HCT116 (cell line): ENCODE measurements at regions not wholly inside any gene's neighbourhood (a gene's known extent, or its start where the extent isn't known, plus 50 kb on each side); places are given as distances from the start of the nearest gene placed in this dataset.

Source experiments
- ATAC-seq: fragments of 200-7000 bp; cut with Tn5 transposase; 2 replicates; pipeline ENCODE4 v1.9.1; 2020; ENCODE audit warnings: mild to moderate bottlenecking, moderate library complexity
- BruUV-seq: library from RNA; stranded (reverse); fragments of 400-500 nt; replicated peaks from 2 replicates; lab custom pipeline; 2021; lab: Mats Ljungman, UMichigan
- CTCF ChIA-PET: fragments of 300-600 bp; sonication (Branson Sonifier 250); formaldehyde crosslinking; loops from one replicate; lab custom pipeline; 2021; ENCODE audit warnings: antibody characterized with exemption; lab: Charles Lee
- POLR2A ChIA-PET: fragments of 300-600, 350-600 bp; sonication (Branson Sonifier 250); formaldehyde crosslinking; loops from one replicate; lab custom pipeline; 2021; ENCODE audit warnings: antibody characterized with exemption; lab: Charles Lee
- RAD21 ChIA-PET, 2 experiments: fragments of 300-600 bp; sonication (Branson Sonifier 250); formaldehyde crosslinking; loops; one replicate each; lab custom pipeline; 2023; ENCODE audit warnings: low total read pairs in 2 of 2; ENCODE audit not compliant: uncharacterized antibody in 2 of 2, unreplicated experiment in 2 of 2, low non-redundant PET in 1 of 2; lab: Charles Lee
- DNase-seq: peaks from one replicate; pipeline ENCODE4 v3.0.0-alpha.2; 2010; ENCODE audit warnings: low read depth, low spot score
- H2AFZ ChIP-seq: fragments of 200-600 bp; shearing (Covaris generic), sonication (generic); 2 replicates; pipeline ENCODE4 v1.6.1; 2017; ENCODE audit warnings: low read depth, mixed run types, mixed read lengths, antibody characterized with exemption, low read length; ENCODE audit not compliant: poor library complexity, severe bottlenecking
- H3K27ac ChIP-seq: 2 replicates; pipeline ENCODE4 v1.5.1; 2012; ENCODE audit warnings: low read depth, low read length
- H3K27me3 ChIP-seq: fragments of 200-600 bp; sonication (generic); 2 replicates; pipeline ENCODE4 v1.6.1; 2016; ENCODE audit warnings: mixed run types, low read length, mixed read lengths; ENCODE audit not compliant: insufficient read depth
- H3K36me3 ChIP-seq, 2 experiments: fragments of 200-500 bp in 1 of 2; fragments of 200-600 bp in 1 of 2; sonication (Bioruptor generic) in 1 of 2; sonication (generic) in 1 of 2; 2 replicates each; pipeline versions ENCODE4 v1.5.1 to v1.6.1; 2014 to 2016; ENCODE audit warnings: low read length in 2 of 2, inconsistent platforms in 1 of 2, mixed read lengths in 1 of 2, mixed run types in 1 of 2; ENCODE audit not compliant: insufficient read depth in 2 of 2, control insufficient read depth in 1 of 2
- H3K4me1 ChIP-seq, 2 experiments: fragments of 200-600 bp in 1 of 2; sonication (generic) in 1 of 2; 2 replicates each; pipeline versions ENCODE4 v1.5.1 to v1.6.1; 2012 to 2017; ENCODE audit warnings: low read length in 2 of 2, inconsistent platforms in 1 of 2, mild to moderate bottlenecking in 1 of 2, mixed read lengths in 1 of 2, mixed run types in 1 of 2, moderate library complexity in 1 of 2; ENCODE audit not compliant: insufficient read depth in 2 of 2, control insufficient read depth in 1 of 2
- H3K4me2 ChIP-seq: fragments of 200-600 bp; sonication (generic); 2 replicates; pipeline ENCODE4 v1.6.1; 2017; ENCODE audit warnings: mixed run types, low read length, mixed read lengths
- H3K4me3 ChIP-seq, 2 experiments: fragments of 200-600 bp in 1 of 2; sonication (generic) in 1 of 2; replicated peaks in 1 of 2; 2 replicates each; pipeline ENCODE4 v1.5.1; 2011 to 2016; ENCODE audit warnings: low read length in 2 of 2, control low read depth in 1 of 2, low read depth in 1 of 2, mild to moderate bottlenecking in 1 of 2, mixed read lengths in 1 of 2, mixed run types in 1 of 2
- H3K79me2 ChIP-seq: fragments of 200-600 bp; sonication (generic); 2 replicates; pipeline ENCODE4 v1.6.1; 2017; ENCODE audit warnings: mild to moderate bottlenecking, mixed run types, low read length, moderate library complexity, mixed read lengths; ENCODE audit not compliant: insufficient read depth
- H3K9ac ChIP-seq: fragments of 200-600 bp; sonication (generic); 2 replicates; pipeline ENCODE4 v1.6.1; 2016; ENCODE audit warnings: low read length, mixed read lengths
- H3K9me2 ChIP-seq: fragments of 200-600 bp; sonication (generic), shearing (Covaris generic); 2 replicates; pipeline ENCODE4 v1.6.1; 2017; ENCODE audit warnings: mixed run types, mild to moderate bottlenecking, moderate library complexity; ENCODE audit not compliant: insufficient read depth
- H3K9me3 ChIP-seq, 2 experiments: fragments of 200-500 bp in 1 of 2; fragments of 200-600 bp in 1 of 2; sonication (Bioruptor generic) in 1 of 2; sonication (generic) in 1 of 2; 2 replicates each; pipeline ENCODE4 v1.6.1; 2014 to 2017; ENCODE audit warnings: low read length in 2 of 2, mixed read lengths in 2 of 2, inconsistent platforms in 1 of 2, low read depth in 1 of 2, mild to moderate bottlenecking in 1 of 2, mixed run types in 1 of 2, moderate library complexity in 1 of 2; ENCODE audit not compliant: control insufficient read depth in 1 of 2, insufficient read depth in 1 of 2
- H4K20me1 ChIP-seq: fragments of 200-600 bp; sonication (generic), shearing (Covaris generic); 2 replicates; pipeline ENCODE4 v1.6.1; 2017; ENCODE audit warnings: mixed run types, mild to moderate bottlenecking, moderate library complexity; ENCODE audit not compliant: insufficient read depth
- ATF3 ChIP-seq: IDR thresholded peaks from 2 replicates; pipeline ENCODE4 v1.6.1; 2012
- CBX3 ChIP-seq: IDR thresholded peaks from 2 replicates; pipeline ENCODE4 v1.6.1; 2012; ENCODE audit warnings: low read depth
- CEBPB ChIP-seq: IDR thresholded peaks from 2 replicates; pipeline ENCODE4 v1.6.1; 2012; ENCODE audit warnings: low read depth
- CTCF ChIP-seq, 3 experiments: fragments of 200-600 bp in 1 of 3; sonication (generic) in 1 of 3; IDR thresholded peaks in 2 of 3; conservative IDR thresholded peaks in 1 of 3; 2 replicates each; pipeline ENCODE4 v1.5.1; 2012 to 2017; ENCODE audit warnings: low read depth in 2 of 3, low read length in 2 of 3, antibody characterized with exemption in 1 of 3, borderline replicate concordance in 1 of 3, control low read depth in 1 of 3, mild to moderate bottlenecking in 1 of 3, mixed read lengths in 1 of 3, mixed run types in 1 of 3, moderate library complexity in 1 of 3; ENCODE audit not compliant: insufficient read depth in 1 of 3
- EGR1 ChIP-seq: IDR thresholded peaks from 2 replicates; pipeline ENCODE4 v1.6.1; 2012; ENCODE audit warnings: low read depth
- ELF1 ChIP-seq: IDR thresholded peaks from 2 replicates; pipeline ENCODE4 v1.6.1; 2012; ENCODE audit warnings: low read depth, borderline replicate concordance
- EZH2 ChIP-seq: fragments of 200-600 bp; sonication (generic); IDR thresholded peaks from 2 replicates; pipeline ENCODE4 v1.6.1; 2017; ENCODE audit warnings: antibody characterized with exemption, mixed run types
- EZH2phosphoT487 ChIP-seq: fragments of 200-600 bp; IDR thresholded peaks from 2 replicates; pipeline ENCODE4 v1.6.1; 2018; ENCODE audit warnings: antibody characterized with exemption, borderline replicate concordance
- FOSL1 ChIP-seq: IDR thresholded peaks from 2 replicates; pipeline ENCODE4 v1.6.1; 2012; ENCODE audit warnings: low read depth
- MAX ChIP-seq: IDR thresholded peaks from 2 replicates; pipeline ENCODE4 v1.6.1; 2012
- POLR2A ChIP-seq: IDR thresholded peaks from 2 replicates; pipeline ENCODE4 v1.7.0; 2011; ENCODE audit warnings: borderline replicate concordance; ENCODE audit not compliant: insufficient read depth, insufficient read length; ENCODE audit errors: extremely low read depth
- POLR2AphosphoS5 ChIP-seq: IDR thresholded peaks from 2 replicates; pipeline ENCODE4 v1.6.1; 2011; ENCODE audit warnings: mild to moderate bottlenecking, low read depth, low read length, moderate library complexity
- RAD21 ChIP-seq: IDR thresholded peaks from 2 replicates; pipeline ENCODE4 v1.6.1; 2012; ENCODE audit warnings: low read depth, mild to moderate bottlenecking
- REST ChIP-seq: IDR thresholded peaks from 2 replicates; pipeline ENCODE4 v1.6.1; 2012; ENCODE audit warnings: low read depth
- SIN3A ChIP-seq: IDR thresholded peaks from 2 replicates; pipeline ENCODE4 v1.6.1; 2012; ENCODE audit warnings: low read depth
- TCF7L2 ChIP-seq: IDR thresholded peaks from 2 replicates; pipeline ENCODE4 v1.7.0; 2011; ENCODE audit warnings: borderline replicate concordance, inconsistent platforms; ENCODE audit not compliant: insufficient read depth, insufficient read length; ENCODE audit errors: extremely low read depth
- YY1 ChIP-seq: IDR thresholded peaks from 2 replicates; pipeline ENCODE4 v1.6.1; 2011; ENCODE audit warnings: low read length, low read depth, moderate library complexity, mild to moderate bottlenecking; ENCODE audit not compliant: insufficient replicate concordance; ENCODE audit errors: extremely low read depth
- ZBTB33 ChIP-seq: IDR thresholded peaks from 2 replicates; pipeline ENCODE4 v1.6.1; 2011; ENCODE audit warnings: mild to moderate bottlenecking, low read length, moderate library complexity; ENCODE audit not compliant: insufficient replicate concordance; ENCODE audit errors: extremely low read depth
- ZFX ChIP-seq: fragments of 450-650 bp; IDR thresholded peaks from 2 replicates; pipeline ENCODE4 v1.6.1; 2017
- ZNF274 ChIP-seq: fragments of 200-500 bp; sonication (Bioruptor generic); IDR thresholded peaks from 2 replicates; pipeline ENCODE4 v1.6.1; 2014; ENCODE audit warnings: mild to moderate bottlenecking, low read depth, low read length, inconsistent platforms
- intact Hi-C: fragments of 100-400 bp; cut with micrococcal nuclease; formaldehyde crosslinking; loops from 2 replicates; pipeline ENCODE4 v1.10.0; 2022

- ChIA-PET RAD21 (no interaction called here), CTCF (no interaction called here)
- intact Hi-C loops: no loop called here
- H3K79me2 ChIP-seq: no peaks in the 10 kb centered on the region
- ATAC-seq: no peak
- BruUV-seq: no TSS peak
- no peaks in the 10 kb centered on the region for H3K9me3 ChIP-seq
- no peaks in the 10 kb centered on the region for H4K20me1 ChIP-seq
- H3K4me2 ChIP-seq: no peak overlapping the region
- no peak overlapping the region for H3K9ac ChIP-seq
- H2AFZ ChIP-seq: no peak overlapping the region
- TF ChIP-seq ATF3: no peak
- TF ChIP-seq ELF1: no peak
- no peak for TF ChIP-seq CBX3
- TF ChIP-seq EZH2: no peak
- no peak for TF ChIP-seq ZNF274
- no peak for TF ChIP-seq ZBTB33
- TF ChIP-seq EGR1: no peak
- TF ChIP-seq POLR2A: no peak
- no peak for TF ChIP-seq CEBPB
- TF ChIP-seq EZH2phosphoT487: no peak
- no peak for TF ChIP-seq ZFX
- no peak for TF ChIP-seq MAX
- no peak for TF ChIP-seq FOSL1
- no peak for TF ChIP-seq RAD21
- no peak for TF ChIP-seq POLR2AphosphoS5
- no peak for TF ChIP-seq YY1
- TF ChIP-seq TCF7L2: no peak
- no peak for TF ChIP-seq REST
- no peak for TF ChIP-seq SIN3A
- TF ChIP-seq CTCF (IDR thresholded peaks at IDR 0.05 in 2 of 3, conservative IDR thresholded peaks at IDR 0.05 in 1 of 3; ENCODE audit: borderline replicate concordance in 1 of 3, insufficient read depth in 1 of 3, low read depth in 2 of 3, low read length in 2 of 3): no peak
- TF ChIP-seq, all 23 proteins: peak for 0
- Histone ChIP-seq H3K4me1 (0 out of 4 replicates have a peak, but pooled peaks cover 0 to 4% of the 10 kb centered on the region in 2 experiments), H3K27me3 (no peaks in the 10 kb centered on the region), H3K4me3 (no peak overlapping the region), H3K9me2 (no peaks in the 10 kb centered on the region), H3K36me3 (no peaks in the 10 kb centered on the region), H3K27ac (no peak overlapping the region)
- DNase-seq: no peak
- POLR2A ChIA-PET: no interaction called here
These were observed 130.1 kb upstream of the SLC44A1 start for GRCh38 chr9:105114318-105114717.
